HUES6 (cell line): ENCODE measurements at regions not wholly inside any gene's neighbourhood (a gene's known extent, or its start where the extent isn't known, plus 50 kb on each side); places are given as distances from the start of the nearest gene placed in this dataset.
"Not testable (repeated sequence)": the region's sequence is repeated elsewhere in the genome, so short reads cannot be mapped to it uniquely, and the experiment has no call there.

Source experiments
- H3K27ac ChIP-seq: 2 replicates; pipeline ENCODE4 v1.7.0; 2013; ENCODE audit warnings: low read depth, mild to moderate bottlenecking, low read length, inconsistent platforms
- H3K27me3 ChIP-seq: 2 replicates; pipeline ENCODE4 v1.6.1; 2013; ENCODE audit warnings: low read length; ENCODE audit not compliant: control insufficient read depth, insufficient read depth
- H3K36me3 ChIP-seq: 2 replicates; pipeline ENCODE4 v1.6.1; 2013; ENCODE audit warnings: low read length; ENCODE audit not compliant: control insufficient read depth, insufficient read depth
- H3K4me1 ChIP-seq: 2 replicates; pipeline ENCODE4 v1.6.1; 2013; ENCODE audit warnings: low read length; ENCODE audit not compliant: control insufficient read depth, insufficient read depth
- H3K4me3 ChIP-seq: 2 replicates; pipeline ENCODE4 v1.5.1; 2013; ENCODE audit warnings: low read depth, low read length
- H3K9ac ChIP-seq: one replicate; pipeline ENCODE4 v1.6.1; 2013; ENCODE audit warnings: mild to moderate bottlenecking, low read length
- H3K9me3 ChIP-seq: 2 replicates; pipeline ENCODE4 v1.6.1; 2013; ENCODE audit warnings: low read depth, low read length; ENCODE audit not compliant: control insufficient read depth, insufficient read depth

DNA sequence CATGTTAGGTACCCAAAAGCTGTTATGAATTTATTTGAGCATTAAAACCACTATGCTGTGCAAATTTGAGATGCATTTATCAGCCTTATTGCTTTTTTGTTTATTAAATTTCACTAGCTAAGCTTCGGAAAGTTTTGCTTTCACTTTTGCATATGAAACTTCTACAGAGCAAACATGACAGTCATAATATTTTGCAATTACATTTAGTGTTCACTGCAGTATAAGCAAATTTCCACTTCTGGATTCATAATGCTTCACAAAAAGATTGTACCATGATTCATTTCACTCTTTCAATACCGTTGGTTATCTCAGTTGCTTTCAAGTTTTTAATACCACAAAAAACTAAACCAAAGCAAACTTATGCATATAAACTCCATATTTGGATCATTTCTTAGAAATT, 228.7 kb upstream of the SLC8A1 start:
- Histone ChIP-seq H3K9me3 (peaks cover 4% of the 10 kb centered on the region), H3K9ac (no peak overlapping the region), H3K4me3 (no peak overlapping the region), H3K36me3 (no peaks in the 10 kb centered on the region), H3K27ac (no peak overlapping the region), H3K4me1 (no peaks in the 10 kb centered on the region), H3K27me3 (no peaks in the 10 kb centered on the region)

GRCh38 chr2:40690036-40690435, 238.1 kb upstream of the SLC8A1 start:
- Histone ChIP-seq H3K27ac (no peak overlapping the region), H3K4me3 (no peak overlapping the region), H3K9ac (no peak overlapping the region), H3K4me1 (no peaks in the 10 kb centered on the region), H3K36me3 (no peaks in the 10 kb centered on the region), H3K9me3 (no peaks in the 10 kb centered on the region), H3K27me3 (no peaks in the 10 kb centered on the region)

GRCh38 chr2:40690525-40690924, 238.6 kb upstream of the SLC8A1 start:
- H3K4me1 ChIP-seq: no peaks in the 10 kb centered on the region
- no peak overlapping the region for H3K4me3 ChIP-seq
- H3K9ac ChIP-seq: no peak overlapping the region
- H3K27ac ChIP-seq: no peak overlapping the region
- H3K9me3 ChIP-seq: no peaks in the 10 kb centered on the region
- H3K36me3 ChIP-seq: no peaks in the 10 kb centered on the region
- H3K27me3 ChIP-seq: no peaks in the 10 kb centered on the region

- no peaks in the 10 kb centered on the region for H3K27me3 ChIP-seq
- H3K36me3 ChIP-seq: no peaks in the 10 kb centered on the region
- H3K9me3 ChIP-seq: no peaks in the 10 kb centered on the region
- no peak overlapping the region for H3K27ac ChIP-seq
- H3K9ac ChIP-seq: no peak overlapping the region
- H3K4me1 ChIP-seq: no peaks in the 10 kb centered on the region
- no peak overlapping the region for H3K4me3 ChIP-seq
Measured at GRCh38 chr2:40700231-40700954, 248.5 kb upstream of the SLC8A1 start.

- not testable (repeated sequence) for H3K4me3 ChIP-seq, H3K27me3 ChIP-seq, H3K9ac ChIP-seq, H3K36me3 ChIP-seq, H3K27ac ChIP-seq, H3K4me1 ChIP-seq, H3K9me3 ChIP-seq
Measured at GRCh38 chr2:40712197-40712894, 260.5 kb upstream of the SLC8A1 start.

GRCh38 chr2:40716879-40717278, 265.0 kb upstream of the SLC8A1 start:
- no peaks in the 10 kb centered on the region for H3K9me3 ChIP-seq
- H3K4me3 ChIP-seq: no peak overlapping the region
- H3K9ac ChIP-seq: no peak overlapping the region
- no peaks in the 10 kb centered on the region for H3K36me3 ChIP-seq
- H3K27me3 ChIP-seq: no peaks in the 10 kb centered on the region
- peaks cover 5% of the 10 kb centered on the region; the same call in 1 of the 2 replicates for H3K4me1 ChIP-seq
- no peak overlapping the region for H3K27ac ChIP-seq

DNA sequence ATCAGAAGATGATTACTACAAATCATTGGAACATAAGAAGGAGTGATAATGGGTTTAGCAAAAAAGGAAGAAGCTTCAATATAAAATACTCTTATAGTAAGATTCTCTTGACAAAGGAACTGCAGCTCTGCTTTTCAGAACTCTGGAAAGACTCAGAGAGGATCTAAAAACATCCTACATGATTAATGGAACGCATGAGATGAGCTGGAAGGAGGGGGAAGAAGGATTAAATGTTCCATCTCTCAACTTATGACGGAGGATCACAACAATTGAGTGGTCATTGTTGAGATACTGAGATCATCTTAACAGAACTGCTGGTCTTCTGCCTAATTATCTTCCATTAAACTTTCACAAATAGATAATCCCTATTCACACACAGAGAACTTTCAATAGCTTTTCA, 267.5 kb upstream of the SLC8A1 start:
- peaks cover 7% of the 10 kb centered on the region for H3K9me3 ChIP-seq
- H3K27ac ChIP-seq: no peak overlapping the region
- no peaks in the 10 kb centered on the region for H3K36me3 ChIP-seq
- no peaks in the 10 kb centered on the region for H3K27me3 ChIP-seq
- H3K9ac ChIP-seq: no peak overlapping the region
- no peak overlapping the region for H3K4me3 ChIP-seq
- no peaks in the 10 kb centered on the region for H3K4me1 ChIP-seq

DNA sequence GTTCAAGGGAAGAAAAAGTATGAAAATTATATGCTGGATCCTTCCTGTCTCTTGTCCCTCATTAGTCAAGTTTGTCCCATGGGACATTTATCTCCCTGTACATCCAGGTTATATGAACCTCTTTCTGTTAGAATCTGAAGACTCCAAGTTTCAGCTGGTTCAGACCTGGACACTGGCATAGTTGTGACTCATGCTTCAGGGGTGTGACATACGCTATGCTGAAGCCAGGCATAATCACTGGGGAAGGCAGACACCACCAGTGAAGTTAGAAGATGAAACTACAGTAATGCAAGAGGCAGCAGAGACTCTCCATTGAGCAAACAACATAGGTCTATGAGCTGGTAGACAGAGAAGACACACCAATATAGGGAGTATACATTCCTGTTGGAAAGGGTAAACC, 269.7 kb upstream of the SLC8A1 start:
- Histone ChIP-seq H3K4me3 (no peak overlapping the region), H3K27ac (no peak overlapping the region), H3K9ac (no peak overlapping the region), H3K4me1 (no peaks in the 10 kb centered on the region), H3K27me3 (no peaks in the 10 kb centered on the region), H3K9me3 (peaks cover 7% of the 10 kb centered on the region), H3K36me3 (no peaks in the 10 kb centered on the region)

- Histone ChIP-seq H3K9me3 (peaks cover 7% of the 10 kb centered on the region), H3K27ac (no peak overlapping the region), H3K36me3 (no peaks in the 10 kb centered on the region), H3K27me3 (no peaks in the 10 kb centered on the region), H3K4me1 (no peaks in the 10 kb centered on the region), H3K9ac (no peak overlapping the region), H3K4me3 (no peak overlapping the region)
Measured at GRCh38 chr2:40723194-40723593, 271.3 kb upstream of the SLC8A1 start.

DNA sequence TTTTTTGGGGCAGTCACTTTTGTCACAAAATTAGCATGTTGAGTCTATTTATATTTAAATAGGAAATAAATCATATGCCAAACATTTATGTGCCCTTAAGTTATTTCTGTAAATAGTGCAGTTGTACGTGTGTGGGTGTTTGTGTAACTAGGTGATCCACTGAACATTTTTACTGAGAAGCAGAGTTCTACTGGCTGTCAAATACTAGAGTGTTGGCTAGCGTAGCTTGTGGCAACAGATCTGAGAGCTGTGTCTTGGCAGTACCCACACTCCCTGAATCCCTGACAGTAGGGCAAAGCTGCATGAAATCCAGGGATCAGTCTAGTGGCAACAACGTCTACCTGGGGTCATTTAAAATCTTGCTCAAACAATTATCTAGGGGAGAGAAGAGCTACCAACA, 273.1 kb upstream of the SLC8A1 start:
- no peaks in the 10 kb centered on the region for H3K4me1 ChIP-seq
- no peak overlapping the region for H3K4me3 ChIP-seq
- H3K27ac ChIP-seq: no peak overlapping the region
- H3K9ac ChIP-seq: no peak overlapping the region
- H3K27me3 ChIP-seq: no peaks in the 10 kb centered on the region
- no peaks in the 10 kb centered on the region for H3K36me3 ChIP-seq
- peaks cover 7% of the 10 kb centered on the region for H3K9me3 ChIP-seq

DNA sequence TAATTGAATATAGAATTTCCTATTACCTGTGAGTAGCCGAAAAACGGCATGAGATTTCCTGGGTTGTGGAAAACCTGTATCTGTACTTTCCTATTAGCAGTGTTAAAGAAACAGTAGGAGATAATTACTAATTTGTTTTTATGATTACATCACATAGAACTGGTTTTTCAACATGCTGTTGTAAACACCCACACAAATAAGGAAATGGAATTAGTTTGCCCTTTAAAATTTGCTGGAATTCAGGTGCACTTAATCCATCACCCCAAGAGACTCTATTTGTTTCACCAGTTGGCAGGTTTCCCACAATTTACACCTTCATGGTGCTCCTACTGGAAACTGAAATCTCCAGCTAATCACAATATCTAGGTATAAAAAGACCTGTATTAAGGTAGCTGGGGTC, 274.1 kb upstream of the SLC8A1 start:
- H3K27me3 ChIP-seq: no peaks in the 10 kb centered on the region
- no peak overlapping the region for H3K27ac ChIP-seq
- H3K9ac ChIP-seq: no peak overlapping the region
- H3K4me3 ChIP-seq: no peak overlapping the region
- H3K36me3 ChIP-seq: no peaks in the 10 kb centered on the region
- no peaks in the 10 kb centered on the region for H3K4me1 ChIP-seq
- peaks cover 7% of the 10 kb centered on the region for H3K9me3 ChIP-seq
